ENCODE measurements at regions not wholly inside any gene's neighbourhood (a gene's known extent, or its start where the extent isn't known, plus 50 kb on each side); places are given as distances from the start of the nearest gene placed in this dataset.
"Not testable (repeated sequence)": the region's sequence is repeated elsewhere in the genome, so short reads cannot be mapped to it uniquely, and the experiment has no call there.

- DNase-seq = no peak
Measured at GRCh38 chr2:129565551-129566109, 413.8 kb upstream of the RAB6C start.

DNA sequence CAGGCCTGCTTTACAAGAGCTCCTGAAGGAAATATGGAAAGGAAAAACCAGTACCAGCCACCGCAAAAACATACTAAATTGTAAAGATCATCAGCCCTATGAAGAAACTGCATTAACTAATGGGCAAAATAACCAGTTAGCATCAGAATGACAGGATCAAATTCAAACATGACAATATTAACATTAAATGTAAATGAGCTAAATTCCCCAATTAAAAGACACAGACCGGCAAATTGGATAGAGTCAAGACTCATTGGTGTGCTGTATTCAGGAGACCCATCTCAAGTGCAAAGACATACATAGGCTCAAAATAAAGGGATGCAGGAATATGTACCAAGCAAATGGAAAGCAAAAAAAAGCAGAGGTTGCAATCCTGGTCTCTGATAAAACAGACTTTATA lies 408.7 kb upstream of the RAB6C start:
- DNase-seq = not testable (repeated sequence)

GRCh38 chr2:129575431-129575830 lies 404.0 kb upstream of the RAB6C start:
- no peak for DNase-seq

- no peak for DNase-seq
Measured at GRCh38 chr2:129575880-129576279, 403.6 kb upstream of the RAB6C start.

GRCh38 chr2:129580001-129580400 lies 399.5 kb upstream of the RAB6C start:
- DNase-seq = no peak

DNA sequence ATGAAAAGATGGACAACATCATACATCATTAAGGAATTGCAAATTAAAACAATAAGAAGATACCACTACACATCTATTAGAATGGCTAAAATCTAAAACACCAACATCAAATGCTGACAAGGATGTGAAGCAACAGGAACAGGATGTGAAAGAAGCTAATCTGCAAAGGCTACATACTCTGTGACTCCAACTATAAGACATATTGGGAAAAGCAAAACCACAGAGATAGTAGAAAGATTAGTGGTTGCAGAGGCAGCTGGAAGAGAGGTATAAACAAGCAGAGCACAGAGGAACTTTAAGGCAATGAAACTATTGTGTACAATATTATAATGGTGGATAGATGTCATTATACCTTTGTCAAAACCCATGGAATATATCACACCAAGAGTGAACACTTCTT lies 393.7 kb upstream of the RAB6C start:
- no peak for DNase-seq

- no peak for DNase-seq
Measured at GRCh38 chr2:129587426-129588064, 391.9 kb upstream of the RAB6C start.

DNA sequence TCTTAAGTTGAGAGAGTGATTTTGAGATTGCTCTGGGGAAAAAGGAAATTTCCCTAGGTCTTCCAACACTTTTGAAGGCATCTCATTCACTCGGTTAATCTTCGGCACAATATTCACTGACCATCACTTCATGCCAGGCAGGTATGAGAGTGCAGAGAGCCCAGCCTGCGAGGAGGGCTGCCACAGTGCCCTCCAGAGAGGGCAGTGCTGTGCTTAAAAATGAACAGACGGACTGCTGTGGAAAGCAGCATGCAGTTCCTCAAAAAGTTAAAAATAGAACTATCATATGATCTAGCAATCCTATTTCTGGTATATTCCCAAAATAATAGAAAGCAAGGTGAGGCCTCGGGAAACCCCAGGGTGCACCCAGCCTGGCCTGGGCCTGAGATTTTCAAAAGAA lies 374.9 kb upstream of the RAB6C start:
- DNase-seq = no peak

GRCh38 chr2:129605646-129606045 lies 373.8 kb upstream of the RAB6C start:
- no peak for DNase-seq

- no peak for DNase-seq
Measured at GRCh38 chr2:129606496-129607270, 372.8 kb upstream of the RAB6C start.

DNA sequence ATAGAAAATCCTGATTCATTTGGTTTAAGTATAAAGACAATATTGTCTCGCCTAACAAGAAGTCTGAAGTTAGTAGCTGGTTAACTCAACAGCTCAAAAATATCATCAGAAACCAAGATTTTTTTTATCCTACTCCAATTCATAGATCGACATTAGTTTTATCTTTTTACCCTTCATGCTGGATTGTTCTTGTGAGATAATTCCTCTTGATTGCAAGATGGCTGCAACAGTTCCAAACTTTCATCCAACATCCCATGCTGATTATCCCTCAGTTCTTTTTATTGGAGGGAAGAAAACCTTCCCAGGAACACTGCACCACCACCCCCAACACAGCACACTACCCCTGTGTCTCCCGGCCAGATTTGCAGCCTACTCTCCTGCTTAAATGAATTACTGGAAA lies 370.2 kb upstream of the RAB6C start:
- no peak for DNase-seq

- DNase-seq = no peak
Measured at GRCh38 chr2:129610766-129611165, 368.7 kb upstream of the RAB6C start.

DNA sequence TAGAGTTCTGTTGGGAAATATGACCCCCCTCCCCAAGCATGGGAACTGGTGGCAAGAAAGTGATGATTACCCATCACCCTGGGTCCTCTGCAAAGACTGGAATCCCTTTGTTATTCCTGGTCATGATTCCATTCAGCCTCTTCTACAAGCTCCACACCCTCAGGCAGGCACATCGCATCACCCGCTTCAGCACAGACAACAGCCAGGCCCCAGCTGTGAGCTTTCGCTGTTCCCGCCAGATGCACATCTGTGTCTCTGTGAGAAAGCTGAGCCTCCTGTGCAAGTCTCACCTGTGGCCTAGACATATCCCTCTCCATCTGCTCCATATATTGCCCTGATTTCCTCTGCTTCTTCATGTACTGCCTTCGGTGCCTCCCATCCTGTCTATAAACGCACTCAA lies 368.0 kb upstream of the RAB6C start:
- DNase-seq = no peak

- no peak for DNase-seq
Measured at GRCh38 chr2:129619471-129619870, 360.0 kb upstream of the RAB6C start.

DNA sequence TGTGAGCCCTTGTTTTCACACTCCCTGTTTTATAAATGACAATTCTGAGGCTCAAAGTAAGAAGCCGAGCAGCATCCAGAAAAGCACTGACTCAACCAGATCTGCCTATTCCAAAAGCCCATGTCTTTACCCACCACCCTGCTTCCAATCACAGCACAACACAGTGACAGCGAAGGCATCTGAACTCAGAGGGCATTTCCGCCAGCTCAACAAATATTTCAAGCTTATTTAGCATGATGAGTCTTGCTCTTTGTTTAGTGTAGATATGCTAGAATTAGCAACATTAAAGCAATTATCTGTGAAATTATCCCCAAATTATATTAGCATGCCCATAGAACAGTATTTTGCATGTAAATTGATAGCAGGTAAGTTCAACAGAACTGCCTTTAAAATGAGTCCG lies 359.1 kb upstream of the RAB6C start:
- no peak for DNase-seq

DNA sequence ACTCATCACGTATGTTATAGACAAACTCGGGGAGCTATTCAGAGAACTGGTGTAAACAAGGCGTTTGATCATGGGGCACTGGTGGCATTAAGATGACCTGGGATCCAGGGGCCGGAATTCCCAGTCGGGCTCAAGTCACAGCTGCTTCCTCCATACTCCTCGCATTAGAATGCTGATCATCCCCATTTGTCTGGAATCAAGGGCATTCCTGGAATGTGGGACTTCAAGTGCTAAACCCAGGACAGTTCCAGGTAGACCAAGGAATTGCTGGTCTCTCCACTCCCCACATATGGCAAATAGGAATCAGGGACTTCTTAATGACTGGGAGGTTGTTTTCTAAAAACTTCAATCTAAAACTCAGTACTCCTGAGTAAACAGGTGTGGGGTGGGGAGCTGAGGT lies 355.7 kb upstream of the RAB6C start:
- DNase-seq = no peak

GRCh38 chr2:129627437-129627836 lies 352.0 kb upstream of the RAB6C start:
- DNase-seq = no peak

GRCh38 chr2:129636692-129637091 lies 342.8 kb upstream of the RAB6C start:
- no peak for DNase-seq

DNA sequence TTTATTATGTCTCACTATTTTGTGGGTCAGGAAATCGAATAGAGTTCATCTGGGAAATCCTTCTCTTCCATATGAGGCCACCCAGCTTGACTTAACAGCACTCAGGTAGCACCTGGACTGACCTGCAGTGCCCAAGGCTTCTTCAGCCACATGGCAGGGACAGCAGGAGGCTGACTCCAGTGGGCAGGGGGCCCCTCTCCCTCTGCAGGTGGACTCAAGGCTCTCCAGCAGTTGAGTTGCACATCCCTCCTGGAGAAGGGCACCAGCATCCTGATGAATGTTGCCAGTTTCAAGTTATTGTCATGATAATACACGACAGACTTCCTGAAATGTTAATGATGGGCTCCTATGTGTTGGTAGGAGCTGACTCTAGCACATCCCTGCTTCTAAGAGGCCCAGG lies 338.1 kb upstream of the RAB6C start:
- DNase-seq = no peak

DNA sequence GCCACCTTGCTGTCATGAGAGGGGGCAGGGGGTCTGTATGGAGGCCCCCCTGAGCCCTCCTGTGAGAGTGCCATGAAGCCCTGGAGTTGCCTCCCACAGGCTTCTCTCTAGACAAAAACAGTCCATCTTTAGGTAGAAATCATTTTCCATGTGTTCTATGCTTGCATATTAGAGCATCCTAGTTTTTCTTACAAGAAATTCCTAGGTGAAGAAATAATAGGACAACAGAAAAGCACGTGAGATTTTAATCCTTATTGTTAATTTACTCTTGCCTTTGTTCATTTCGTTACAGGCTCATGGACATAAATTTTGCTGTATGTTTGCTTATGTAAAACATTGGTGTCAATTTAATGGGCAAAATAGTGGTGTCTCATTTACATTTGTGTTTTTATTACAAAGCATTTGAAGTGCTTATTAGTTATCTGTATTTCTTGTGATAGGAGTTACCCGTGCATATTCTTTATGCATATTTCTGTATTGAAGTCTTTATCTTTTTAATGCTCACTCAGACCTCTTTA lies 336.9 kb upstream of the RAB6C start:
- no peak for DNase-seq

- DNase-seq = no peak
Measured at GRCh38 chr2:129645335-129645734, 334.1 kb upstream of the RAB6C start.

DNA sequence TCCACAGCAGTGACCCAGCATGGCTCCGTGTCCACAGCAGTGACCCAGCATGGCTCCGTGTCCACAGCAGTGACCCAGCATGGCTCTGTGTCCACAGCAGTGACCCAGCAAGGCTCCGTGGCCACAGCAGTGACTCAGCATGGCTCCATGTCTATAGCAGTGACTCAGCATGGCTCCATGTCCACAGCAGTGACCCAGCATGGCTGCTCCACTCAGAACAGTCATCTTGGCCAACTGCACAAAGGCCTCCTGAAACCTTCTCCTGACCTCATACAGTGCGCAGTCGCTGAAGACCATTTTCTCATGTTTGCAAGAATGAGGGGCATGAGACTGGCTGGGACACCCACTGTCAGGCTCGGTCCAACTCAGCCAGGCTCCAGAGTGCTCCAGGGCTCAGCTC lies 333.4 kb upstream of the RAB6C start:
- no peak for DNase-seq

GRCh38 chr2:129653246-129653645 lies 326.2 kb upstream of the RAB6C start:
- no peak for DNase-seq

GRCh38 chr2:129654331-129654730 lies 325.1 kb upstream of the RAB6C start:
- no peak for DNase-seq

All from activated CD4-positive, CD25-positive, alpha-beta regulatory T cell treated with anti-CD3 and anti-CD28 coated beads, Interleukin-2, amount 50 U/mL, for 72 hours (primary cell).